Epidermal melanocyte (primary cell): ENCODE measurements at regions not wholly inside any gene's neighbourhood (a gene's known extent, or its start where the extent isn't known, plus 50 kb on each side); places are given as distances from the start of the nearest gene placed in this dataset.
A peak's percentile ranks its signal among the peaks of the same experiment; 100 is the strongest.

Experiments
- DNase-seq: peaks from one replicate; pipeline ENCODE4 v3.0.0; 2011; ENCODE audit warnings: low spot score; ENCODE audit not compliant: insufficient read length

DNA sequence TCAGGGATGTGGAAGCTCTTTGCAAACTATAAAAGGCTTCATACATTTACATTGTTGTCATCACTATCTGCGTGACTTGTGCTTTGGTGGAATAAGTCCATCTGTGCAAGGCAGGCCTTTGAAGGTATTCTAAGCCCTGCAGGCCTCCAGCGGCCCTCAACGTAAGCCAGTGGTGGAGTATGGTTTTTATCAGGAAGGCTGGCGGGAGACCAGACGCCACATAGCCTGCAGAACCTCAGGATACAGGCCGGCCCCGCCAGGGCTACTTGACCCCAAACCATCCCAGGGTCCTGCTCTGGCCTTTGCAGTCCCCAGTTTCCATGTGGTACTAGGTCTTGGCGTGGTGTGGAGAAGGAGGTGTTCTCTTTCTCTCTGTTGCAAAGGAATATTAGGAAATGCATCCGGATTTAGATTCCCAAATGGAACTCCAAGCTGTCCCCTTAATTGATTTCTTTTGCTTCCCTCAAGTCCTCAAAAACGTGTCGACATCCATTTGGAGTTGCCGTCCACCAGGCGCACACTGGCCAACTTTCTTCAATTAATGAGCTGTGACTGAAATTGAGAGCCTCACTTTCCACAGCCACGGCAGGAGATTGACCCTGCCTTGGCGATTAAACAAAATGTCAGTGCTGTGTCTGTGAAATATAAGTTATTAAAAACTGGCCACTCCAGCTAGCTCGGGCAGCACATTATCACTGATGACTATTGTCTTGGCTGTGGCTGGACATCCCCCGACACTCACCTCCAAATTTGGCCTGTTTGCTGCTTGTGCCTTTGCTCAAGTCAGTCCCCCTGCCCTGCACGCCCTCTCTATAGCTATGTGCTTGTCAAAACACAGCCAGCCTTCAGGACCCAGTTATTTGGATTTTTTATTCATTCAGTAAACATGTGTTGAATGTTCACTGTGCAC, 239.8 kb upstream of the TLE3 start:
- DNase-seq, result no peak

DNA sequence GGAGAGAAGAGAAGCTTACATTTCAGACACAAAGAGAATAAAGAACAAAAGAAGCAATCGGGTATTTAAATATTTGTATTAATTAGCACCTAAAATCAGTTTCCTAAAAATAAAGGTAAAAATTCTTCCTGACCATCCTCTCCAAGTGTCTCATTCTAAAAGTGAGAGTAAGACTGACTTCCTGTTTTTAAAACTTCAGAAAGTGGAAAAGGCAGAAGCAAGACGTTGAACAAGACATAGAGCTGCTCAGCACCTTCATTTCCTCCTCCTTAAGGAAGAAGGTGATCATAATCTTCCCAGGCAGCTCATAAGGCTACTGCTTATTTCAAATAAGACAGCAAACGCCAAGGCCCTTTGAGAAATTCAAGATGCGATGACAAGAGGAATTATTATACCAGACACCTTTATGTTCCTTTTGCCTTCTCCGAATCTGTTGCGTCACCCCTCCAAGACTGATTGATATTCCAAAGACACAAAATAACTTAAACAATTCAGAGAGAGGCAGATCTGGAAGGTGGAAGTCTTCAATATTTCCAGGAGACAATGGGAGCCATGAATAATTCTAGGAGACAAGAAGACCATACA, 238.8 kb upstream of the TLE3 start:
- no peak for DNase-seq

DNA sequence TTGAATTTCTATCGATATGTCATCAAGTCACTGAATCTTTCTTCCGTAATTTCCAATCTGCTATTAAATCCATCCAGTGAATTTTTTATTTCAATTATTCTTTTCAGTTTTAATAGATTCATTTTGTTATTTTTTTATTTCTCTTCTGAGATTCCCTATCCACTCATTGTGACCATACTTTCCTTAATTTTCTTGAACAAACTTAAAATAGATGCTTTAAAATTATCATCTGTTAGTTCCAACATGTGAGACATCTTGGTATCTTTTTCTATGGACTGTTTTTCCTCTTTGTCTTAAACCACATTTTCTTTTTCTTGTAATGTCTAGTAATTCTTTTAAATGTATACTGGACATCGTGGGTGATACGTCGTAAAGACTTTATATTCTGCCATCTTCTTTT, 236.6 kb upstream of the TLE3 start:
- no peak for DNase-seq

DNA sequence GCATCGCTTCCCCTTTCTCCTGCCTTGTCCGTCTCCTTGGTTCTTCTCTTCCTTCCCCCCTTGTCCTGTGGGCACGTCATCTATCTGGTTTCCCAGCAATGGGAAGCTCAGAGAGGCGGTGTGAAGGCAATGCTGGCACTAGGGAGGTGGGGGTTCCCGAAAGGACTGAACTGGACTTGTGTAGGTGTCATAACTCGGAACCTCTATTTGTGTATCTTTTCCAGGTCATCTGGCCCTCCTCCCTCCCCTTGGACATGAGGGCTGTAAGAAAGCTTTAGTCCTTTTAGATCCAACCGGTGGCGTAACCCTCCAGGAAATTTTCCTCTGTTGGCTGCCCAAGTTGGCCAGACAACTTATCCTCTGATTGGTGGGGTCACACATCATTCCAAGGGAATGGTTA, 231.5 kb upstream of the TLE3 start:
- no peak for DNase-seq

DNA sequence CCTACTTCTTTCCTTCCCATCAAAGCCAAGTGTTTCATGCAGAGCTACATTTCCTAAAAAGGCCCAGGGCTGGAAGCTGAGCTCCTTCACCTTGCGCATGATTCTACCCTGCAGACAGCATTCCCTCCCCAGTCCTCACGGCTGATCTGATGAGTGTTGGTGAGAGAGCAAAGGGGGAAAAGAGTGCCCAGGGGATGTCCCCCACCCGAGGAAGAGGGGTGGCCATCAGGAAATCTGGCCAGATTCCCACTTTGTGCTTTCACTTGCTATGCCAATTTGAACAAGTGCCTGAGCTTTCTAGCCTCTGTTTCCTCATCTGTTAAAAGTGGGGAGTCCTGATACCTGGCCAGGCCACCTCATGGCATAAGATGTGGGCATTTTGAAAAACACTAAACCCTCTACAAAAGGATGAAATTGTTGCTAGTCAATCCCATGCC, 231.0 kb upstream of the TLE3 start:
- no peak for DNase-seq

DNA sequence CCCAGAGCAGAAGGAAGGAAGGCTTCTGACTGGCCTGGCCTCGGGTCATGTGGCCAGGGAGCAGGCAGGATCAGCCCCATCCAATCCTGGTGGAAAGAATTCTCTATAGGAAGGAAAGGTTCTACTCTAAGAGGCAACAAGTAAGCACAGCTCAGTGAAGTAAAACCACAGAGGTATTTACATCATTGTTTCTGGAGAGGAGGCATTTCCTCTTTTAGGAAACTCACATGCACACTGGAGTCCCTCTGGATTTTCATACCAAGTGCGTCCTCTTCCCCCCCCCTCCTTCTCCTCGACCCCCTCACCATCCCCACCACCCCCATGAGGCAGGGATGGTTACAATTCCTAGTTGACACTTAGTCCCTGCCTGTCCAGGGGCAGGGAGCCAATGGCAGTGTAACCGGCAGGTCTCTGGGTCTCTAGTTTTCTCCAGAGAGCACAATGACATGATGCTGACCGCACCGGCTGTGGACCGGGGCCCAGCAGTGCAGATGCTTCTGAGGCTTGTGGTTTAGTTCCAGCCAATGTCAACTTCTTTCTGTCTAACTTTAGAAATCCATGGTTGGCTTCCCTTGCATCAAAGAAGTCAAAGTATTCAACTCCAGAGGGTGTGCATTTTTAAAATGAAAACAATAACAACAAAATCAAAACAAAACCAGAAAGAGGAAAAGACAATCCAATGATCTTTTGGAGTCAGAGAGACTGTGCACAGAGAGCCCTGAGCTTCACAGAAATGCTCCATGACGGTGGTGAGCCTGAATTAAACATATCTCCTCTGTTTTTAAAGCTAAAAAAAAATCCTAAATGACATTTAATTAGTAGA, 230.3 kb upstream of the TLE3 start:
- DNase-seq, result no peak

DNA sequence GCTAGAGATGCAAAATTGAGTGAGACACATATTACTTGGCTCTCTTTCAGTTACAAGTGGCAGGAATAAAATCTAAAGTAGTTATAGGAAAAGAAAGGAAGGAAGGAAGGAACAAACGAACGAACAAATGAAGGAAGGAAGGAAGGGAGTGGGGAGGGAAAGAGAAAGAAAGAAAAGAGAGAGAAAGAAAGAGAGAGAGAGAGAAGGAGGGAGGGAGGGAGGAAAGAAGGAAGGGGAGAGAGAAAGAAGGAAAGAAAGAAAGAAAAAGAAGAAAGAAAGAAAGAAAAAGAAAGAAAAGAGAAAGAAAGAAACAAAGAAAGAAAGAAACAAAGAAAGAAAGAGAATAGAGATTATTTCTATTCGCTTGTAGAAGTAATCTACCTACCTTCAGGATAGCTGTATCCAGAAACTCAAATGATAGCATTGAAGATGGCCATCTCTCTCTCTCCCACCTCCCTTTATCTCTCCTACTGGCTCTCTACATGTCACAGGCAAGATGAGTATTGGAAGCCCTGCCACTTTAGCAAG, 229.7 kb upstream of the TLE3 start:
- no peak for DNase-seq

DNA sequence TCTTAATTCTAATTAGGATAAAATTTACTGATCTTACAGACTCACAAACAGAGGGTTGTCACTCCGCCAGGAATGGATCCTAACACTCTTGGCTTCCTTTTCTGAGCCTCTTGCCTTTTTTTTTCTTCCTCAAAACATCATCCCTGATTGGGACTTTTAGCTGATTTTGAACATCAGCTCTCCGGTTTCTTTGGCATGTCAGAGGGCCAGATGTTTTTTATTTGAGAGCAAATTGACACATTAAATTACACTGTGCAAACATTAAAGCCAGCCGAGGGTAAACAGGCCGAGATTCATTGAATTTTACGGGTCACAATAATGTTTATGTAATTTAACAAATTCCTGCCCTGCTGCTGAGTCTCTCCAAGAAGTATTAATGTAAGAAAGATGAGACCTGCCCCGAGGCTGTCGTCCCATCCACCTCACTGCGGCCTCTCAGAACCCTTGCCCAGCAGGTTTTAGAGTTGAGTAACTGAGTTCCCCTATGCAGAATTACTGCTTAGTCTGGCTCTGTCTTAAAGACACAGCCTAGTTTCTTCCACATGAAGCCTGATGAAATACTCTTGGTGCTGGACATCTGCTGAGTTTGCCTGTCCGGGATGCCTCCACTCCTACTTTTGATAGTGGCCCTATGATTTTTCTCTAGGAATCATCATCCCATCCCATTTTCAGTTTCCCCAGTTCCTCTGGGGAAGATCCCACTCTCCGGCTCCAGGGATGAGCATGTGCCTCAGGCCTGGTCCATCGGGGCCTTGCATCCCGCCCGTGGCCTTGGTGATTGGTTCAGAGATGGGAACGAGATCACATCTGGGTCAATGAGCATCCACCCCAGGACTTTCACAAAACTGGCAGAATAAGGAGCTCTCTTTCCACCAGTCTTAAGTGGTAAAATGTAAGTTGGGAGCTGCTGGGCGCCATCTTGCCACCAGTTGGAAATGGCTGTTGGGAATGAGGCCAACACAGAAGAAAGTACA, 226.6 kb upstream of the TLE3 start:
- DNase-seq, result peak; percentile 37

DNA sequence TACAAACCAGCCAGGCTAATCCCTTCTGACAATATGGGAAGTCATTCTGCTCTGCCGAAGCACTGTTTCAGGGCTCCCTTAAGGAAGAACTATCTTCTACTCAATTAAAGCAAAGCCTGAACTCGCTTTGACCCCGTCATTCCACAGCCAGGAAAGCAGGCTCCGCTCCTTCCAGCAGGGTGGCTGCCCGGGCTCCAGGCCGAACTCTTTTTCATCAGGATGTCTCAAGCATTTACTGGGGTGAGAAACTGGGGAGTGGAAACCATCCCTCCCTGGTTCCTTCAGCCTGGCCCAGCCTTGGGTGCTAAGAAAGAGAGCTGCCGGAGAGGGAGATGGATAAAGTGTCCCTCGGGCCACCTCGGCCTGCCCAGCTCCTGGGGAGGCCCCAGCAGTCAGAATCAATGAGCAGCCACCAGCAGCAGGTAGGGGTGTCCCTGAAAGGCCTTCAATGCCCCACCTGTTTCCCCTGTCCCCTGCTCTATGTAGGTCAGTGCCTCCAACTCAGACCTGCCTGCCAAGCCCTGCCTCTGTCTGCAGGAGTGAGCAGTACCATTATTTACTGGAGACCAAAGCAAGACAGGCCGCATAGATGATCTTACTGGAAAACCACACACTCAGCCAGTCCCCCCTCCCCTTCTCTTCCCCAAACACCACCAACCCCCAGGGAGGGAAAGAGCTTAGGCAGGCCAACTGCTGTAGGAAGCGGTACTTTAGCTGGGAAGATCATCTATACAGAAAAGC, 225.6 kb upstream of the TLE3 start:
- no peak for DNase-seq

DNA sequence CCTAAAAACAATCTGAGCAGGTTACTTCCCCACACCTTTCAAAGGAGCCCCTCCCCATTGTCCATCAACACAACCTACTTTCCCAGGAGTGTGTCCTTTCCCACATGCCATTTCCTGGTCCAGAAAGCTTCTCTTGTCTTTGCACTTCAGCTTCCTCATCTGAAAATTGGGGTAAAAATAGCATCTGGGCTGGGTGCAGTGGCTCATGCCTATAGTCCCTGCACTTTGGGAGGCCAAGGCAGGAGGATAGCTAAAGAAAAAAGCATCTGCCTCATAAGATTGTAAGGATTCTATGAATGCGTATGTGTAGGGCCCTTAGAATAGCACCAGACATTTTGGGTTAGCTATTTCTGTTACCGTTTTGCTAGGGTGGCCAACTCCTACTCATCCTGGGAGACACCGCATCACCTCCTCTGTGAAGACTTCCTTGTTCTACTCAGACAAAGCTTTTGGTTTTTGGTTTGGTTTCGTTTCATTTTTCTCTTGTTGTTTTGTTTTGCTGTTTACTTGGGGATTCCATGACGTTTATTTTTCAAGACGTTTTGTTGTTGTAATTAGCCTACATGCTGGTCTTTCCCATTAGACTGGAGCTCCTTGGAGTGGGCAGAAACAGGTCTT, 224.4 kb upstream of the TLE3 start:
- DNase-seq, result no peak

DNA sequence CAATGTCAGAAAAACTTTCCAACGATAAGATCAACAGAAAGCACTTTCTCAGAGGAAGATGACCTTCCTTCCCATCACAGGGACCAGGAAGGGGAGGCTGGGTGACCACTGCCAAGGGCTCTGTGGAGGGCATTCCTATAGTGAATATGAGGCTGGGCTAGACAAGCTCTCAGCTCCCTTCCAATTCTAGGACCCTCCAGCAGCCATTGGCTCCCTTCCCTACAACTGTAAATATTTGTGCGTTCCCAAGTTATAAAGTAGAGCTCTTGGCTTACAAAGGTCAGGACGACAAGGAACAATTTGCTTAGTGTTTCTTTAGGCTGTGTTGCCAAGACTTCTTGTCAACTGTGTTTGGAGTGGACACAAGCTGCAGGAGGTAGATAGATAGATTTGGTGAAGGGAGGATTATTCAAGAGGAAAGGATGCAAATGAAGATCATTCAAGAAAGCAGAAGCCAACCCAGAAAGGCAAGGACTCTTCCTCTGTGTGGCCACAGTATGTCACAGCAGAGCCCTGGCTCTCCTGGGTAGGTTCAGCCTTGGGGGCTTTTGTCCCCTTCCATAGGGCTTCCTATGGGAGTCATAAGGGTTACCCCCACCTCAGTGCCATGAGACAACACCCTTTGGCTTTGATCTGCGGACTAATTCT, 223.6 kb upstream of the TLE3 start:
- DNase-seq, result no peak

DNA sequence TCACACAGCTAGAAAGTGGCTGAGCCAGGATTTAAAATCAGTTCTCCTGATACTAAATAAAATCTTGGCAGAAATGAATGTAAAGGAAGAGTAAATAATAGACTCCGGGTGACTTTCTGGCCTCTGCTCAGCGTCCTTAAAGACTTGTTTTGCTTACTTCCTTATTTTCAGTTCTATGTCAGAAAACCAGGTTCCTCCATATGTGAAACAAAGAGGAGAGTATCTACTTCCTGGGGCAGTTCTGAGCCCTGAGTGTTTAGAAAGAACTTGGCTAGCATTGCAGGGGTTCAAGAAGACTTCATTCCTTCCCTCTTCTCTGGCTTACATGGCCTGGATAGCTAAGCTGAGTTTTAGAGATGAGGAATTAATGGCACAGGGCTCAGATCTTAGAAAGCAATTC, 222.8 kb upstream of the TLE3 start:
- DNase-seq, result no peak

DNA sequence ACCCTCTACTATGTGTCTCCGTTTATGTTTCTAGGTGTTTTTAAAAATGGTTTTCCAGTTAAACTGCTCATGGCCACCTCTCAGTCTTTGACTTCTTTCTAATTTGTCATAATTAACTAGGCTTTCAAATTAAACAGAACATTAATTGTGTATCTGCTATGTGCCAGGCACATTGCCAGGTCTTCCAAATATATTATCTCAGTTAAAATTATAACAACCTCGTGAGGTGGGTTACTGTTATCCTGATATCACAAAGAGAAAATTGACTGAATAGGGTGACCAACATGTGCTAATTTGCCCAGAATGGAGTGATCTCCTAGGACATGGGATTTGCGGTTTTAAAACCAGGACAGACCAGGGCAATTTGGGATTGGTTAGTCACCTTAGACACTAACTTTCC, 222.4 kb upstream of the TLE3 start:
- DNase-seq, result no peak

DNA sequence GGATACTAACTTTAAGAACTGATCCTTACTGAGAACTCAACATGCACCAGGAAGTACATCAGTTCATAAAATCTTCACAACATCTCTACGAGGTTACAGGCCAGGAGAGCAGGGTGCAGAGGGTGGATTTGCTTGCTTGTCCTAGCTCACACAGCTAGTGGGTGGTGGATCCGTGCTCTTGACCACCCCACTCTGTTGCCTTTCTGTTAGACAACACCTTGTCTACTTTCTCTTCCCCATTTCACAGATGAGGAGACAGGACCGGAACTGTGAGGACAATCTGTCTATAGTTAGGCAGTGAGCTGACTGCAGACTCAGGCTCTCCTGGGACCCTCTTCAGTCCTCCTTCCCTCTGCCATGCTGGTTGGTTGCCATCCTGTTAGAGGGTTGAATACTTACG, 221.7 kb upstream of the TLE3 start:
- DNase-seq, result no peak

DNA sequence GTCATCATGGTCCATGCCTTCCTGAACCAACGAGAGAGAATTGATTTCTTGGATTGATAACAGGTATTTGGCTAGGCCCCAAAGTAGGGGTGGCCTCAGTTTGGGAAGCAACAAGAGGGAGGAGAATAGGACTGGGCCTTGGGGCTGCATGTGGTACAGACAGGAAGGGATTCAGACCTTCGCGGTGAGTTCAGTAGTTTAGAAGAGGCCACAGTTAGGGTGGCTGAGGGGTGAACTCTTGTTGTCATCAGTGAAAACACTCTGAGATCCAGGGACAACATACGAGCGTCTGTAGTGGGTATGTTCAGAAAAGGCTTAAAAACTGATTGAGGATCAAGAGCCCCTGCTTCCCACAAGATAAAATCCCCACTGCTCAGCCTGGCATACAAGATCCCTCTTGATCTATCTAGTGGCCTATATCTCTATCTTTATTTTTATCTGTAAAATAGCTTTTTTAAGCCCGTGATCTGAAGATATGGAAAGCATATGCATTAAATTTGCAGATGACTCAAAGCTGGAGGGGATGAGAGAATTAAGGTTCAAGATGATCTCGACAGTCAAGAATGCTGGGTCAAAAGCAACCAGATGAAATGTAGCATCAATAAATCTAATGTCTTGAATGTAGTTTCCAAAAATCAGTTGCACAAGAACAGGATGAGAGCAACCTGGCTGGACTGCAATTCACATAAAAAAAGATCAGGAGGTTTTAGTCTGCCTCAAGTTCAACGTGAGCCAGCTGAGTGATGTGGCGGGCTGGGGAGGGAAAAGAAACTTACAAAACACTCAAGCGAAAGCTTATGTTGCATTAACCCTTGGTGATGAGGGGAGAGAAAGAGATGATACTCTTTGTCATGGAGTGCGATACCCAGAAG, 221.1 kb upstream of the TLE3 start:
- DNase-seq, result no peak

DNA sequence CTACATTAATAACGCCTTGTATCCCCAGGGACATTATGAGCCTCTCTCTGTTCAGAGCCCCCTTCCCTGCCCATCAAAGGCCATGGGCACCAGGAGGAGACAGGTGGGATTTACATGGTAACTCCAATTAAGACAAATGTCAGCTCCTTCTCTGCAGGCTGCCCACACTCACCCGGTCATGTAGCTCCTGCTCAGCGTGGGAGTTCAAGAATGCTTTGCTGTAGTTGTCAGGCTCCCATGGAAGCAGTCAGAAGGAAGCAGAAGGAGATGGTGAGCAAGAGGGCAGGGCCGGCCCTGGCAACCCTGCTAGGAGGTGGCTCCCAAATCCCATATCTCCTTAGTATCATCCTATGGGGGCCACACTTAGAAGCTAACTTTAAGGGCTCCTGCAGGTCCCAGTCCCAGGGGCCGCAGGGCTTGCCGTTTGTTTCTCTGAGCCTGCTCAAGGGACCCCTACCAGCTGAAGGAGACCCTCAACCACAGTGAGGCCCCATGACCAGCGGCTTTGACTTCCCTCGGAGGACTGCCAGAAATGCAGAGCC, 218.4 kb upstream of the TLE3 start:
- no peak for DNase-seq

DNA sequence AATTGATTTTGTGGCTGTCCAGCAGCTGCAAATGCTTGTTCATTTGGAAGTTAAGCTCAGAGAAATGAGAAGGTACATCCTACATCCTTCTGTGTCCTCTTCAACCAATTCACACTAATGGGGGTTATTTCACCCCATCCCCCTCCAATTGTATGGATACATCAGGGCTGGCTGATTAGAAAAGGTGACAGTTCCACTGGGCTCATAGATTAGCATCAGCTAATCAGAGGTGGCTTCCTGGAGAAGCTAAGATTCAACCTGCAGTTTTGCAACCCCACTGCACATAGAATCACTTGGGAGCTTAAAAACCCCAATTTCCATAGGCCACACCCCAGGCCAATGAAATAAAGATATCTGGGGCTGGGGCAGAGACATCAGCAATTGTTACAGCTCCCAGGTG, 217.7 kb upstream of the TLE3 start:
- no peak for DNase-seq

DNA sequence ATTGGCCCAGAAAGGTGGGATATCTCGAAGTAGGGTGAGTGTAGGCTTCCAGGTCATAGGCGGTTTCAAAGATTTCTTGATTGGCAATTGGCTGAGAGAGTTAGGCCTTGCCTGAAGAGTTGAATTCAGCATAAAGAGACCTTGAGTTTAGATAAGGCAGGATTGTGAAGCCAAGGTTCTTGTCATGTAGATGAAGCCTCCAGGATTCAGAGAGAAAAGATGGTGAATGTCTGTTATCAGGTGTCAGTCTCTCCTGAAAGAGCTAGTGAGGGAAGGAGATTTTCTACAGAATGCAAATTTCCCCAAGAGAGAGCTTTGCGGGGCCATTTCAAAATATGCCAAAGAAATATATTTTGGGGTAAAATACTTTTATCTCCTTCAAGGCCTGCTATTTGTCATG, 217.0 kb upstream of the TLE3 start:
- no peak for DNase-seq
